Gastrocnemius medialis (tissue), 4 donors: ENCODE measurements at regions not wholly inside any gene's neighbourhood (a gene's known extent, or its start where the extent isn't known, plus 50 kb on each side); places are given as distances from the start of the nearest gene placed in this dataset.

Source experiments
- CTCF ChIP-seq, 5 experiments: fragments of 450-650 bp in 3 of 5; fragments of 200-600 bp in 2 of 5; sonication (generic) in 2 of 5; IDR thresholded peaks in 4 of 5; conservative IDR thresholded peaks in 1 of 5; 1 replicate in 4 of 5; 2 replicates in 1 of 5; pipeline ENCODE4 v1.5.1; 2016 to 2019; ENCODE audit warnings: antibody characterized with exemption in 5 of 5, mild to moderate bottlenecking in 3 of 5, moderate library complexity in 3 of 5
- POLR2A ChIP-seq, 2 donors: fragments of 450-650 bp; IDR thresholded peaks; one replicate each; pipeline ENCODE4 v1.6.1; 2017; ENCODE audit warnings: antibody characterized with exemption in 2 of 2, mild to moderate bottlenecking in 2 of 2, moderate library complexity in 2 of 2

GRCh38 chr18:39845631-39846030 is 2109.4 kb upstream of the PIK3C3 start:
- TF ChIP-seq CTCF (IDR thresholded peaks at IDR 0.05 in 4 of 5, conservative IDR thresholded peaks at IDR 0.05 in 1 of 5), result no peak
- TF ChIP-seq POLR2A (IDR thresholded peaks at IDR 0.05), result no peak
